HEK293T (cell line): ENCODE measurements at regions not wholly inside any gene's neighbourhood (a gene's known extent, or its start where the extent isn't known, plus 50 kb on each side); places are given as distances from the start of the nearest gene placed in this dataset.

ENCODE experiments used
- ARNT ChIP-seq: fragments of 450-650 bp; IDR thresholded peaks from 2 replicates; pipeline ENCODE4 v1.6.1; 2017; ENCODE audit warnings: mild to moderate bottlenecking
- BHLHE40 ChIP-seq: fragments of 450-650 bp; IDR thresholded peaks from 2 replicates; pipeline ENCODE4 v1.6.1; 2016; ENCODE audit warnings: mild to moderate bottlenecking, moderate library complexity, borderline replicate concordance
- CTBP1 ChIP-seq: fragments of 450-650 bp; IDR thresholded peaks from 2 replicates; pipeline ENCODE4 v1.6.1; 2016; ENCODE audit warnings: borderline replicate concordance
- FOXA1 ChIP-seq: fragments of 450-650 bp; IDR thresholded peaks from 2 replicates; pipeline ENCODE4 v1.6.1; 2016; ENCODE audit warnings: mild to moderate bottlenecking
- FOXK2 ChIP-seq: fragments of 450-650 bp; IDR thresholded peaks from 2 replicates; pipeline ENCODE4 v1.6.1; 2016; ENCODE audit warnings: mild to moderate bottlenecking
- FOXM1 ChIP-seq: fragments of 450-650 bp; IDR thresholded peaks from 2 replicates; pipeline ENCODE4 v1.6.1; 2017; ENCODE audit warnings: mild to moderate bottlenecking, borderline replicate concordance
- HDGF ChIP-seq: fragments of 450-650 bp; IDR thresholded peaks from 2 replicates; pipeline ENCODE4 v1.6.1; 2017; ENCODE audit warnings: antibody characterized with exemption, borderline replicate concordance
- NFRKB ChIP-seq: fragments of 450-650 bp; IDR thresholded peaks from 2 replicates; pipeline ENCODE4 v1.6.1; 2016; ENCODE audit warnings: mild to moderate bottlenecking, moderate library complexity
- SUZ12 ChIP-seq: fragments of 450-650 bp; IDR thresholded peaks from 2 replicates; pipeline ENCODE4 v1.6.1; 2016; ENCODE audit warnings: mild to moderate bottlenecking
- TARDBP ChIP-seq: fragments of 450-650 bp; IDR thresholded peaks from 2 replicates; pipeline ENCODE4 v1.6.1; 2016
- ZNF384 ChIP-seq: fragments of 450-650 bp; IDR thresholded peaks from 2 replicates; pipeline ENCODE4 v1.6.1; 2016
- TF ChIP-seq, protein P1 (sequence below): fragments of 450-650 bp; IDR thresholded peaks from 2 replicates; pipeline ENCODE4 v1.6.1; 2016

DNA sequence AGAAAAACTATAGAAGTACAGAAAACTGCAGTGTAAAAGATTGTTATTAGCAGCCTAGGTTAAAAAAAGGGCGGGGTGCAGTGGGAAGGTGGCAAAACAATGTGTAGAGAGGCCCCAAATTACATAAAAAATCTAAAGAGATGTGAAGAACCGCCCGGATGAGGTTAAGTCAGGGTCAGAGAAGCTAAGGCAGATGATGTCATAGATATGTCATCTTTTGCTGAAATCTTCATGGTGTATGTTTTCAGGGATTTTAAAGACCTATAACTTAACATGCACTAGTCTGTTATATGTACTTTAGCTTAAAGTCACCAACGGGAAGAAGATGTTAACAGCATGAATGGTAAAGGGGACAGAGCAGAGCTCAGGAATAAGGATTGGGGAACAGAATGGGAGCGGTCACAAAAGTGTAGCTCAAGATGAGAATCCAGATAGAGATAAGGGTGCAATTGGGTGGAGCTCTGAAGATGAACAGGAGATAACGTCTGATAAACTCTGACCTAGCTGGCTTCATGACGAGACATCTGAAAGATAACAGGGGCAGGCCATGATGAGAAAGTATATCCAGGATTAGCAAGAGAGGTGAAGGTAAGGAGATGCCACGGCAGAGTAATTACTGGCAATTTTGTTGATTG lies 83.4 kb downstream of the TFAP2A start:
- TF ChIP-seq FOXM1 (no peak), FOXK2 (no peak), ZNF384 (no peak), TARDBP (no peak), HDGF (no peak), BHLHE40 (no peak), FOXA1 (no peak), SUZ12 (no peak), CTBP1 (no peak), ARNT (no peak), NFRKB (no peak)
- TF ChIP-seq, protein P1, sequence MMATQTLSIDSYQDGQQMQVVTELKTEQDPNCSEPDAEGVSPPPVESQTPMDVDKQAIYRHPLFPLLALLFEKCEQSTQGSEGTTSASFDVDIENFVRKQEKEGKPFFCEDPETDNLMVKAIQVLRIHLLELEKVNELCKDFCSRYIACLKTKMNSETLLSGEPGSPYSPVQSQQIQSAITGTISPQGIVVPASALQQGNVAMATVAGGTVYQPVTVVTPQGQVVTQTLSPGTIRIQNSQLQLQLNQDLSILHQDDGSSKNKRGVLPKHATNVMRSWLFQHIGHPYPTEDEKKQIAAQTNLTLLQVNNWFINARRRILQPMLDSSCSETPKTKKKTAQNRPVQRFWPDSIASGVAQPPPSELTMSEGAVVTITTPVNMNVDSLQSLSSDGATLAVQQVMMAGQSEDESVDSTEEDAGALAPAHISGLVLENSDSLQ = no peak
